Epithelial cell of esophagus (primary cell): ENCODE measurements at regions not wholly inside any gene's neighbourhood (a gene's known extent, or its start where the extent isn't known, plus 50 kb on each side); places are given as distances from the start of the nearest gene placed in this dataset.
"Not testable (repeated sequence)": the region's sequence is repeated elsewhere in the genome, so short reads cannot be mapped to it uniquely, and the experiment has no call there.

Source experiments
- DNase-seq: peaks from one replicate; pipeline ENCODE4 v3.0.0; 2010; ENCODE audit warnings: low read depth
- H3K4me3 ChIP-seq: 2 replicates; pipeline ENCODE4 v1.5.1; 2011; ENCODE audit warnings: mild to moderate bottlenecking, low read length, control low read depth
- TF ChIP-seq, protein P1 (sequence below): IDR thresholded peaks from 2 replicates; pipeline ENCODE4 v1.5.1; 2011; ENCODE audit warnings: low read depth, mild to moderate bottlenecking, low read length, control low read depth, inconsistent platforms; ENCODE audit not compliant: insufficient read depth; ENCODE audit errors: missing control alignments

DNA sequence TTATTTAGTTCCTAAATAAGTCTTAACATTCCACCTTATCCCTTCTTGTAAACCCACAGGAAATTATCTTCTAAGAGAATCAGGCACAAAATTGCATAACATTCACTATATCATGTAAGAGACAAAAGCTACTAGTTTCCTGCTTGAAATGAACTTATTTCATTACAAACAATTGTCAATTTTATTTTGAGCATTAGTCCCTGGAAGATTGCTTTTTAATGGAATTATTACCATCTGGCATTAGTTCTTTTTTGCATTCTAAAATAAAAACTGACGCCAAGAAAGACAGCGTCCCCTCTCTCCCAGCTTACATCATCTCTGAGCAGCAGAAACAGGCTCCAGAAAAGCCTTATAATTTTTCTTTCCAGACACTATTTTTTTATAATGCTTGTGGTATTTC lies 121.8 kb downstream of the NOC3L start:
- TF ChIP-seq, protein P1, sequence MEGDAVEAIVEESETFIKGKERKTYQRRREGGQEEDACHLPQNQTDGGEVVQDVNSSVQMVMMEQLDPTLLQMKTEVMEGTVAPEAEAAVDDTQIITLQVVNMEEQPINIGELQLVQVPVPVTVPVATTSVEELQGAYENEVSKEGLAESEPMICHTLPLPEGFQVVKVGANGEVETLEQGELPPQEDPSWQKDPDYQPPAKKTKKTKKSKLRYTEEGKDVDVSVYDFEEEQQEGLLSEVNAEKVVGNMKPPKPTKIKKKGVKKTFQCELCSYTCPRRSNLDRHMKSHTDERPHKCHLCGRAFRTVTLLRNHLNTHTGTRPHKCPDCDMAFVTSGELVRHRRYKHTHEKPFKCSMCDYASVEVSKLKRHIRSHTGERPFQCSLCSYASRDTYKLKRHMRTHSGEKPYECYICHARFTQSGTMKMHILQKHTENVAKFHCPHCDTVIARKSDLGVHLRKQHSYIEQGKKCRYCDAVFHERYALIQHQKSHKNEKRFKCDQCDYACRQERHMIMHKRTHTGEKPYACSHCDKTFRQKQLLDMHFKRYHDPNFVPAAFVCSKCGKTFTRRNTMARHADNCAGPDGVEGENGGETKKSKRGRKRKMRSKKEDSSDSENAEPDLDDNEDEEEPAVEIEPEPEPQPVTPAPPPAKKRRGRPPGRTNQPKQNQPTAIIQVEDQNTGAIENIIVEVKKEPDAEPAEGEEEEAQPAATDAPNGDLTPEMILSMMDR = no peak
- DNase-seq = no peak
- no peak overlapping the region for H3K4me3 ChIP-seq

DNA sequence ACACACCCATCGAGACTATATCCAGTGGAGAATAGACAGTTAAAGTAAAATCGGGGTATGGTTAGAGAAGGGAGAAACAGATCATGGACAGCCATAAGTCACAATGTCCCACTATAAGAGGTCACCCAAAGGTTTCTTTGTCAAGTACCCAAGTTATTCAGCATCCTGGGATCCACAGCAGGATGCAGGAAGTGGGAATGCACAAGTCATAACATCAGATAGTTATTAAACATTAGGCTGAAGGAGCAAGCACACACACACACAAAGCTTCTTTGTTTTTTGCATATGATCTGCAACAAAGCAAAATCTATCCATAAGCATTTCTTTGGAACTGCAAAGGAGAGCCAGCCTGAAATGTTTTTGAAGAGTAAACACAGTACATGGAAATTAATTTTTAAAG lies 111.6 kb downstream of the NOC3L start:
- no peak for DNase-seq
- TF ChIP-seq, protein P1 = no peak
- H3K4me3 ChIP-seq = no peak overlapping the region

DNA sequence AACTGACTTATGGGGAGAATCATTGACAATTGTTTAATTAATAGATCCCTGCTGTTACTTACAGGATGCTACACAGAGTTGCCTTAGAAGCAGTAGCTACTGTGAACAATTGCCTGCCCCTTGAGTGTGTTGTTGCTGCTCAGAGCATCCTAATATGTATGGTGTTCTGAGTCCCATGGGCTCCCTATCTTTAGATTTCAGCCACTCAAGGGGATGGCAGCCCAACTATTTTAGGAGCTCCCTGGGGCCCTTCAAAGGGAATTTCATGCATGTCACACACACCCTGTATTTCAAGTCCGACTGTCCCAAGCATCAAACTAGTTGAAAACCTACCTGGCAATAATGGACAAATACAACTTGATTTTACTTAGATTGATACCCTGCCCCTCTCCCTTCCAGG lies 111.2 kb downstream of the NOC3L start:
- TF ChIP-seq, protein P1 = no peak
- no peak for DNase-seq
- H3K4me3 ChIP-seq = no peak overlapping the region

DNA sequence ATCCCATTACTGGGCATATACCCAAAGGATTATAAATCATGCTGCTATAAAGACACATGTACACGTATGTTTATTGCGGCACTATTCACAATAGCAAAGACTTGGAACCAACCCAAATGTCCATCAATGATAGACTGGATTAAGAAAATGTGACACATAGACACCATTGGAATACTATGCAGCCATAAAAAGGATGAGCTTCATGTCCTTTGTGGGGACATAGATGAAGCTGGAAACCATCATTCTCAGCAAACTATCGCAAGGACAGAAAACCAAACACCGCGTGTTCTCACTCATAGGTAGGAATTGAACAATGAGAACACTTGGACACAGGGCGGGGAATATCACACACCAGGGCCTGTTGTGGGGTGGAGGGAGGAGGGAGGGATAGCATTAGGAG lies 105.3 kb downstream of the NOC3L start:
- not testable (repeated sequence) for DNase-seq, H3K4me3 ChIP-seq

DNA sequence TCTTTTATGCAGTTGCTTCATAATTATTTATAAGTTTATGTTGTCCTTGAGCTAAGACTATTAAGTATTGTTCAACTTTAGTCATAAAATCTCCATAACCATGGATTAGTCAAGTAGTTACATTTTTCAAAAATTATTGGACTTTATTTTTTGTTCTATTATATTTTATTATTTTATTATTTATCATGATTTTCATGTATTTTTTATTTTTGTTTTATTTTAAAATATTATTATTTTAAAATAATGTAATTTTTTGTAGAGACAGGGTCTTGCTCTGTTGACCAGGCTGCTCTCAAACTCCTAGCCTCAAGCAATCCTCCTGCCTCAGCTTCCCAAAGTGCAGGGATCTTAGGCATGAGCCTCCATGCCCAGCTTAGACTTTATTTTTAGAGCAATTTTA lies 102.3 kb downstream of the NOC3L start:
- TF ChIP-seq, protein P1 = no peak
- no peak overlapping the region for H3K4me3 ChIP-seq

DNA sequence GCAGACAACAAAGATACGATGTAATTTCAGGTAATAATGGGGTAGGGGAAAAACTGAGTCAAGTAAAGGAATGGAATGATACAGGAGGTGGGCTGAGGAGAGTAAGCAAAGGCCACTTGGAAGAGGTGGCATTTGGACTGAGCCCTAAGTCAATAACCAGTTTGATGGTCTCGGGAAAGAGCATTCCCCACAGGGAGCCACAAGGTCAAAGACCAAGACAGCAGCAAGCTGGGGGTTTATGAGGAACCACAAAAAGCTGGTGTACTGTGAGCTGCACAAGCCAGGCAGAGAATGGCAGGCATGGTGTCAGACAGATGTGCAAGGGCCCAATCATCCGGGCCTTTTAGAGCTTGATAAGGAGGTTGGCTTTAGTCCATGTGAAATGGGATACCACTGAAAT lies 98.7 kb downstream of the NOC3L start:
- no peak for DNase-seq
- no peak overlapping the region for H3K4me3 ChIP-seq
- TF ChIP-seq, protein P1 = no peak

More for the DNA sequence above, 102.3 kb downstream of the NOC3L start:
- no peak for DNase-seq

DNA sequence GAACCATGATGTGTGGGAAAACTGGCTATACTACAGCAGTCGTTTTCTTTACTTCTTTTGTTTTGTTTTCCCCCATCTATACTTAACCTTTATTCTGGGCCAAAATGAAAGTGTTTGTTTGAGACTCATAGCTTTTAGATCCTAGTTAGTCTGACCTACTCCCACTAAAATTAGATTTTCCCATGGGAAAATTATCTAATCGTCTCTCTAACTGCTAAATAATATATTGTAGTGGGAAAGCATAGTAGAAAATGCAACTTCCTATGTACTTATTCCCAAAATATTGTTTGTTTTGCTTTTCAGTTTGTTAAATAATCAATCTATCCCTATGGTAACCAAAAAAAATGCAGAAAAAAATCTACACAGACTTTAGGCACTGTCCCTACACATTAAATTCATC lies 96.6 kb downstream of the NOC3L start:
- DNase-seq = no peak
- TF ChIP-seq, protein P1 = no peak
- H3K4me3 ChIP-seq = no peak overlapping the region

DNA sequence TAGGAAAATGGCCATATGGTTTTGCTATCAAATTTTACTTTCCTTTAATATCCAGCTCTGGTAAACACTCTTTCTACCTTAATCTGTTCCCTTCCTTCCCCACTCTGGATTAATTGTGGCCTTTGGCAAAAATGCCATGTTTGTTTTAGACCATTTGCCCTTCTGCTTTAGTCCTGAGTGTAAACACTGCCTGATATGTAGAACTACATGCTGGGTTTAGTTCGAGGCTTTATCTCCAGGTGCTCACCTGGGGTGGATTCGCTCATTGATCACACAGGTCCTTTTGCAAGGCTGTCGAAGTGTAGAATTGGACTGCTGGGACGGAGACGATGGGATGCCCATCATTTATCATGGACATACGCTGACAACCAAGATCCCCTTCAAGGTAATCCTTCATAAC lies 94.1 kb downstream of the NOC3L start:
- DNase-seq = no peak
- H3K4me3 ChIP-seq = no peak overlapping the region
- TF ChIP-seq, protein P1 = no peak
